H9 (cell line): ENCODE measurements at regions not wholly inside any gene's neighbourhood (a gene's known extent, or its start where the extent isn't known, plus 50 kb on each side); places are given as distances from the start of the nearest gene placed in this dataset.

Experiments used
- DNase-seq: peaks from one replicate; pipeline ENCODE4 v3.0.0-alpha.2; 2017
- H2AFZ ChIP-seq: one replicate; pipeline ENCODE4 v1.6.1; 2013; ENCODE audit warnings: mild to moderate bottlenecking, low read length, control low read depth, moderate library complexity
- H2AK5ac ChIP-seq: 2 replicates; pipeline ENCODE4 v1.6.1; 2013; ENCODE audit warnings: low read length, control low read depth, mixed read lengths; ENCODE audit not compliant: insufficient read length
- H2BK120ac ChIP-seq: one replicate; pipeline ENCODE4 v1.6.1; 2013; ENCODE audit warnings: low read depth, mild to moderate bottlenecking, low read length, control low read depth, inconsistent platforms; ENCODE audit not compliant: poor library complexity, severe bottlenecking
- H2BK12ac ChIP-seq: 2 replicates; pipeline ENCODE4 v1.6.1; 2013; ENCODE audit warnings: low read length, control low read depth, mixed read lengths, low read depth; ENCODE audit not compliant: insufficient read length
- H2BK15ac ChIP-seq: 2 replicates; pipeline ENCODE4 v1.6.1; 2013; ENCODE audit warnings: low read depth, low read length, control low read depth
- H2BK20ac ChIP-seq: one replicate; pipeline ENCODE4 v1.6.1; 2013; ENCODE audit warnings: low read depth, mild to moderate bottlenecking, low read length, control low read depth, inconsistent platforms; ENCODE audit not compliant: poor library complexity, severe bottlenecking
- H2BK5ac ChIP-seq: 2 replicates; pipeline ENCODE4 v1.6.1; 2013; ENCODE audit warnings: low read length, control low read depth, mixed read lengths; ENCODE audit not compliant: insufficient read length
- H3K14ac ChIP-seq: 2 replicates; pipeline ENCODE4 v1.6.1; 2013; ENCODE audit warnings: low read length, control low read depth; ENCODE audit not compliant: insufficient read depth
- H3K18ac ChIP-seq: 2 replicates; pipeline ENCODE4 v1.6.1; 2013; ENCODE audit warnings: low read depth, mild to moderate bottlenecking, mixed read lengths, low read length, control low read depth; ENCODE audit not compliant: insufficient read length
- H3K23ac ChIP-seq: 2 replicates; pipeline ENCODE4 v1.6.1; 2013; ENCODE audit warnings: low read length, control low read depth, mixed read lengths, low read depth; ENCODE audit not compliant: insufficient read length
- H3K23me2 ChIP-seq: 2 replicates; pipeline ENCODE4 v1.6.1; 2013; ENCODE audit warnings: low read depth, mild to moderate bottlenecking, mixed read lengths, low read length, control low read depth; ENCODE audit not compliant: insufficient read length, poor library complexity, severe bottlenecking
- H3K27ac ChIP-seq: 2 replicates; pipeline ENCODE4 v1.5.1; 2013; ENCODE audit warnings: low read length, control low read depth, mixed read lengths, low read depth; ENCODE audit not compliant: insufficient read length
- H3K27me3 ChIP-seq: 2 replicates; pipeline ENCODE4 v1.6.1; 2013; ENCODE audit warnings: low read length, control low read depth, inconsistent platforms; ENCODE audit not compliant: insufficient read depth
- H3K4ac ChIP-seq: 2 replicates; pipeline ENCODE4 v1.6.1; 2013; ENCODE audit warnings: low read depth, mild to moderate bottlenecking, control low read depth, inconsistent platforms, low read length, moderate library complexity
- H3K4me1 ChIP-seq: 2 replicates; pipeline ENCODE4 v1.6.1; 2013; ENCODE audit warnings: low read length, control low read depth, inconsistent platforms; ENCODE audit not compliant: insufficient read depth
- H3K4me2 ChIP-seq: 2 replicates; pipeline ENCODE4 v1.6.1; 2013; ENCODE audit warnings: low read length, control low read depth, mixed read lengths; ENCODE audit not compliant: insufficient read length, insufficient read depth
- H3K56ac ChIP-seq: 2 replicates; pipeline ENCODE4 v1.6.1; 2013; ENCODE audit warnings: low read depth, mild to moderate bottlenecking, mixed read lengths, low read length, control low read depth; ENCODE audit not compliant: insufficient read length
- H3K79me1 ChIP-seq: 2 replicates; pipeline ENCODE4 v1.6.1; 2013; ENCODE audit warnings: low read depth, mild to moderate bottlenecking, moderate library complexity, low read length, control low read depth, inconsistent platforms; ENCODE audit not compliant: insufficient read depth, poor library complexity, severe bottlenecking
- H3K79me2 ChIP-seq: 2 replicates; pipeline ENCODE4 v1.6.1; 2013; ENCODE audit warnings: low read length, control low read depth, inconsistent platforms; ENCODE audit not compliant: insufficient read depth
- H3K9ac ChIP-seq: 2 replicates; pipeline ENCODE4 v1.6.1; 2013; ENCODE audit warnings: low read length, control low read depth, mixed read lengths; ENCODE audit not compliant: insufficient read length; ENCODE audit errors: extremely low read depth
- H3K9me3 ChIP-seq: one replicate; pipeline ENCODE4 v1.6.1; 2013; ENCODE audit warnings: low read depth, low read length, inconsistent platforms; ENCODE audit not compliant: control insufficient read depth
- H3T11ph ChIP-seq: one replicate; pipeline ENCODE4 v1.6.1; 2013; ENCODE audit warnings: mild to moderate bottlenecking, low read length, control low read depth, inconsistent platforms
- H4K20me1 ChIP-seq: one replicate; pipeline ENCODE4 v1.6.1; 2013; ENCODE audit not compliant: control insufficient read depth, insufficient read length, insufficient read depth
- H4K5ac ChIP-seq: 2 replicates; pipeline ENCODE4 v1.6.1; 2013; ENCODE audit warnings: low read depth, mild to moderate bottlenecking, mixed read lengths, low read length, control low read depth; ENCODE audit not compliant: insufficient read length
- H4K8ac ChIP-seq: replicated peaks from 2 replicates; pipeline ENCODE4 v1.6.1; 2013; ENCODE audit warnings: low read length, control low read depth, mixed read lengths, low read depth; ENCODE audit not compliant: insufficient read length
- H4K91ac ChIP-seq: 2 replicates; pipeline ENCODE4 v1.6.1; 2013; ENCODE audit warnings: low read depth, mild to moderate bottlenecking, moderate library complexity, mixed read lengths, low read length, control low read depth; ENCODE audit not compliant: insufficient read length
- H3K27ac Mint-ChIP-seq, 3 experiments: 2 replicates in 2 of 3; 3 replicates in 1 of 3; pipeline ENCODE4 v1.8.0; 2020 to 2021; ENCODE audit warnings: mixed read lengths in 3 of 3, mild to moderate bottlenecking in 1 of 3, moderate library complexity in 1 of 3
- H3K27me3 Mint-ChIP-seq: 2 replicates; pipeline ENCODE4 v1.8.0; 2021; ENCODE audit warnings: low read depth, mild to moderate bottlenecking, moderate library complexity, mixed read lengths
- H3K36me3 Mint-ChIP-seq, 3 experiments: 2 replicates in 2 of 3; 3 replicates in 1 of 3; pipeline ENCODE4 v1.8.0; 2020 to 2021; ENCODE audit warnings: low read depth in 3 of 3, mixed read lengths in 3 of 3; ENCODE audit not compliant: insufficient read depth in 1 of 3
- H3K4me1 Mint-ChIP-seq, 2 experiments: 2 replicates each; pipeline ENCODE4 v1.8.0; 2020; ENCODE audit warnings: mixed read lengths in 2 of 2
- H3K4me3 Mint-ChIP-seq, 2 experiments: 2 replicates in 1 of 2; 3 replicates in 1 of 2; pipeline ENCODE4 v1.8.0; 2020 to 2021; ENCODE audit warnings: mild to moderate bottlenecking in 2 of 2, mixed read lengths in 2 of 2, moderate library complexity in 1 of 2
- H3K9me3 Mint-ChIP-seq, 2 experiments: 2 replicates in 1 of 2; 3 replicates in 1 of 2; pipeline ENCODE4 v1.8.0; 2020; ENCODE audit warnings: mild to moderate bottlenecking in 2 of 2, mixed read lengths in 2 of 2, moderate library complexity in 1 of 2
- WGBS: extraction: QIAGEN DNeasy Blood & Tissue Kit; methylation state at CpG from one replicate; pipeline ENCODE4 v1.1.7; 2013; ENCODE audit warnings: missing lambda C conversion rate, low lambda C conversion rate, mixed read lengths; ENCODE audit not compliant: insufficient read length; ENCODE audit errors: extremely low coverage; 5-methylcytosine and 5-hydroxymethylcytosine counted together
- TF ChIP-seq, protein P1 (sequence below): fragments of 200-600 bp; sonication (generic); conservative IDR thresholded peaks from 3 replicates; pipeline ENCODE4 v1.8.0; 2021; ENCODE audit warnings: antibody characterized with exemption, mild to moderate bottlenecking

DNA sequence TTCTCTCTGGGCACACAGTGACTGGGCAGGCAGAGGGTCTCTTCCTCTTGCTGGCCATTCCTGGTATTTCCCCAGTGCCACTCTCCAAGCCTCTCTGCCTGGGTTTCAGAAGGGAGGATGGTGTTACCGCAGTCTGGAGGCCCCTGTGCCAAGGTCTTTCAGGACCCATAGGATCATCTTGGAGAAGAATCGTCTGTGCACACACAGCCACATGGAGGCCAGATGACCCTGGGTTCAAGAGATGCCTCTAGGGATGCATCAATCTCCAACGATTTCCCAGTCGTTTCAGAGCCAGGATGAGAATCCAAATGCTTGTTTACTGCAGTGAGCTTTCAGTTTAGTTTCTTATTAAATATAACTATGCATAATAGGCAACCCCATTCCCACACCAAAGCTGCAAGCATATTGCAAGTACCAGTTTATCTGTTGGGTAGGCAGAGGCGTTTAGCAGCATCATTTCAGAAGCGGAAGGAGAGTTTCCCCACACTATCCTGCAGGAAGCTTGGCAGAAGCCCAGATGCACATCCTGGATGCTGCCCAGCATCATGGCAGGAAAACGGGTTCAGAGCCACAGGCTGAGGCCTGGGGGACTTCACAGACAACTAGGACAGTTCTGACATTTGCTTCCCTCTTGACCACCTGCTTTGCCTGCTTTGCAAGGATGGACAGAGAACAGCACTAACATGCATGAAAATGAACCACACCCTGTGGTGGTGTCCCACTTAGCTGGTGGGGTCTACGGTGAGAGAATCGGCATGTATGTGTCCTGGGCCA lies 134.7 kb upstream of the FAM20C start:
- no peaks in the 10 kb centered on the region for H3K9me3 ChIP-seq
- H2BK120ac ChIP-seq: no peak overlapping the region
- no peak overlapping the region for H2BK15ac ChIP-seq
- no peaks in the 10 kb centered on the region for H3K79me2 ChIP-seq
- H3K79me1 ChIP-seq: no peaks in the 10 kb centered on the region
- no peak overlapping the region for H3K27ac ChIP-seq
- no peak overlapping the region for H3K4me2 ChIP-seq
- no peak for DNase-seq
- H3K14ac ChIP-seq: no peak overlapping the region
- H3K23ac ChIP-seq: no peak overlapping the region
- TF ChIP-seq, protein P1, sequence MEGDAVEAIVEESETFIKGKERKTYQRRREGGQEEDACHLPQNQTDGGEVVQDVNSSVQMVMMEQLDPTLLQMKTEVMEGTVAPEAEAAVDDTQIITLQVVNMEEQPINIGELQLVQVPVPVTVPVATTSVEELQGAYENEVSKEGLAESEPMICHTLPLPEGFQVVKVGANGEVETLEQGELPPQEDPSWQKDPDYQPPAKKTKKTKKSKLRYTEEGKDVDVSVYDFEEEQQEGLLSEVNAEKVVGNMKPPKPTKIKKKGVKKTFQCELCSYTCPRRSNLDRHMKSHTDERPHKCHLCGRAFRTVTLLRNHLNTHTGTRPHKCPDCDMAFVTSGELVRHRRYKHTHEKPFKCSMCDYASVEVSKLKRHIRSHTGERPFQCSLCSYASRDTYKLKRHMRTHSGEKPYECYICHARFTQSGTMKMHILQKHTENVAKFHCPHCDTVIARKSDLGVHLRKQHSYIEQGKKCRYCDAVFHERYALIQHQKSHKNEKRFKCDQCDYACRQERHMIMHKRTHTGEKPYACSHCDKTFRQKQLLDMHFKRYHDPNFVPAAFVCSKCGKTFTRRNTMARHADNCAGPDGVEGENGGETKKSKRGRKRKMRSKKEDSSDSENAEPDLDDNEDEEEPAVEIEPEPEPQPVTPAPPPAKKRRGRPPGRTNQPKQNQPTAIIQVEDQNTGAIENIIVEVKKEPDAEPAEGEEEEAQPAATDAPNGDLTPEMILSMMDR: no peak
- H3K56ac ChIP-seq: no peak overlapping the region
- no peak overlapping the region for H3K27ac Mint-ChIP-seq
- peaks cover 0 to 2% (median 0%) of the 10 kb centered on the region in 3 experiments; a peak in 1 of 7 replicates for H3K36me3 Mint-ChIP-seq
- H3K18ac ChIP-seq: no peak overlapping the region
- no peak overlapping the region for H3K4me3 Mint-ChIP-seq
- peaks cover 19% of the 10 kb centered on the region for H3K27me3 Mint-ChIP-seq
- no peak overlapping the region for H4K8ac ChIP-seq
- no peaks in the 10 kb centered on the region for H3K23me2 ChIP-seq
- WGBS: no CpG with 5 or more reads among the region's 9 CpGs
- no peak overlapping the region for H3K4ac ChIP-seq
- H3K27me3 ChIP-seq: no peaks in the 10 kb centered on the region
- no peaks in the 10 kb centered on the region; the same call in 1 of the 2 replicates for H3K4me1 ChIP-seq
- H3K9me3 Mint-ChIP-seq: peaks cover 0 to 2% of the 10 kb centered on the region in 2 experiments; a peak in 1 of 5 replicates
- no peak overlapping the region for H2AK5ac ChIP-seq
- no peak overlapping the region for H2BK5ac ChIP-seq
- H2BK12ac ChIP-seq: no peak overlapping the region
- no peak overlapping the region for H2BK20ac ChIP-seq
- peaks cover 41 to 42% of the 10 kb centered on the region in 2 experiments for H3K4me1 Mint-ChIP-seq
- H3T11ph ChIP-seq: no peak overlapping the region
- no peak overlapping the region for H4K91ac ChIP-seq
- no peak overlapping the region for H3K9ac ChIP-seq
- H4K20me1 ChIP-seq: no peaks in the 10 kb centered on the region
- H2AFZ ChIP-seq: no peak overlapping the region
- no peak overlapping the region for H4K5ac ChIP-seq
